Testis (tissue), 2 donors: ENCODE measurements at regions not wholly inside any gene's neighbourhood (a gene's known extent, or its start where the extent isn't known, plus 50 kb on each side); places are given as distances from the start of the nearest gene placed in this dataset.

Experiments used
- DNase-seq: peaks from one replicate; pipeline ENCODE4 v3.0.0-alpha.2; 2019
- H3K27ac ChIP-seq, 2 donors: fragments of 200-600 bp; sonication (generic); one replicate each; pipeline ENCODE4 v1.5.1; 2019
- H3K27me3 ChIP-seq: fragments of 200-600 bp; sonication (generic); one replicate; pipeline ENCODE4 v1.5.1; 2019
- H3K36me3 ChIP-seq: fragments of 200-600 bp; sonication (generic); one replicate; pipeline ENCODE4 v1.5.1; 2017; ENCODE audit warnings: low read depth; ENCODE audit errors: missing control alignments
- H3K4me1 ChIP-seq: fragments of 200-600 bp; sonication (generic); one replicate; pipeline ENCODE4 v1.5.1; 2019
- H3K4me3 ChIP-seq, 2 donors: fragments of 200-600 bp; sonication (generic); one replicate each; pipeline ENCODE4 v1.5.1; 2017 to 2019
- H3K9me3 ChIP-seq: fragments of 200-600 bp; sonication (generic); one replicate; pipeline ENCODE4 v1.5.1; 2017
- CTCF ChIP-seq, 3 experiments: fragments of 450-650 bp in 2 of 3; fragments of 200-600 bp in 1 of 3; sonication (generic) in 1 of 3; IDR thresholded peaks; one replicate each; pipeline ENCODE4 v1.5.1; 2016 to 2019; ENCODE audit warnings: antibody characterized with exemption in 3 of 3, mild to moderate bottlenecking in 2 of 3, moderate library complexity in 1 of 3
- POLR2A ChIP-seq: fragments of 450-650 bp; IDR thresholded peaks from one replicate; pipeline ENCODE4 v1.6.1; 2017; ENCODE audit warnings: antibody characterized with exemption, mild to moderate bottlenecking, moderate library complexity
- WGBS, 2 donors: methylation state at CpG; one replicate each; pipeline ENCODE4 v1.1.5; 2018; 5-methylcytosine and 5-hydroxymethylcytosine counted together
- intact Hi-C: fragments of 100-400 bp; cut with DNase I; formaldehyde crosslinking; loops from one replicate; pipeline ENCODE4 v1.15.1; 2023; ENCODE audit warnings: low total_unique reads

GRCh38 chr4:165631912-165632311, 241.1 kb upstream of the TLL1 start:
- H3K9me3 ChIP-seq = no peaks in the 10 kb centered on the region
- no peak overlapping the region for H3K27ac ChIP-seq
- TF ChIP-seq POLR2A (no peak), CTCF (IDR thresholded peaks at IDR 0.05) (no peak)
- H3K4me1 ChIP-seq = no peaks in the 10 kb centered on the region
- no peaks in the 10 kb centered on the region for H3K27me3 ChIP-seq
- intact Hi-C loops = no loop called here
- 88 to 97% methylated on average over 3 of the region's 3 CpGs for WGBS, 2 donors
- no peaks in the 10 kb centered on the region for H3K36me3 ChIP-seq
- DNase-seq = no peak
- H3K4me3 ChIP-seq = no peak overlapping the region

GRCh38 chr4:165634766-165635165, 238.3 kb upstream of the TLL1 start:
- intact Hi-C loops = no loop called here
- Histone ChIP-seq H3K4me1 (no peaks in the 10 kb centered on the region), H3K27ac (no peak overlapping the region), H3K9me3 (no peaks in the 10 kb centered on the region), H3K36me3 (no peaks in the 10 kb centered on the region), H3K27me3 (no peaks in the 10 kb centered on the region), H3K4me3 (no peak overlapping the region)
- TF ChIP-seq POLR2A (no peak), CTCF (IDR thresholded peaks at IDR 0.05) (no peak)
- DNase-seq = no peak

GRCh38 chr4:165635381-165635780, 237.7 kb upstream of the TLL1 start:
- no peaks in the 10 kb centered on the region for H3K36me3 ChIP-seq
- no peak for DNase-seq
- TF ChIP-seq CTCF (IDR thresholded peaks at IDR 0.05) = no peak
- TF ChIP-seq POLR2A = no peak
- H3K27me3 ChIP-seq = no peaks in the 10 kb centered on the region
- no peak overlapping the region for H3K4me3 ChIP-seq
- WGBS, 2 donors = 83 to 100% methylated on average over 1 of the region's 1 CpG
- H3K4me1 ChIP-seq = no peaks in the 10 kb centered on the region
- no peak overlapping the region for H3K27ac ChIP-seq
- intact Hi-C loops = no loop called here
- H3K9me3 ChIP-seq = no peaks in the 10 kb centered on the region

GRCh38 chr4:165635951-165636350, 237.1 kb upstream of the TLL1 start:
- TF ChIP-seq CTCF (IDR thresholded peaks at IDR 0.05) (no peak), POLR2A (no peak)
- H3K4me3 ChIP-seq = no peak overlapping the region
- WGBS, 2 donors = 86% methylated on average over 2 of the region's 2 CpGs
- intact Hi-C loops = no loop called here
- no peaks in the 10 kb centered on the region for H3K27me3 ChIP-seq
- no peak for DNase-seq
- no peaks in the 10 kb centered on the region for H3K4me1 ChIP-seq
- no peaks in the 10 kb centered on the region for H3K36me3 ChIP-seq
- no peak overlapping the region for H3K27ac ChIP-seq
- no peaks in the 10 kb centered on the region for H3K9me3 ChIP-seq

- intact Hi-C loops = no loop called here
- Histone ChIP-seq H3K27ac (no peak overlapping the region), H3K9me3 (no peaks in the 10 kb centered on the region), H3K4me1 (no peaks in the 10 kb centered on the region), H3K4me3 (no peak overlapping the region), H3K27me3 (no peaks in the 10 kb centered on the region), H3K36me3 (no peaks in the 10 kb centered on the region)
- 93 to 100% methylated on average over 1 of the region's 1 CpG for WGBS, 2 donors
- no peak for DNase-seq
- TF ChIP-seq CTCF (IDR thresholded peaks at IDR 0.05) = no peak
- no peak for TF ChIP-seq POLR2A
Measured at GRCh38 chr4:165651901-165652300, 221.1 kb upstream of the TLL1 start.
